T-helper 2 cell (primary cell): ENCODE measurements at regions not wholly inside any gene's neighbourhood (a gene's known extent, or its start where the extent isn't known, plus 50 kb on each side); places are given as distances from the start of the nearest gene placed in this dataset.
"Not testable (repeated sequence)": the region's sequence is repeated elsewhere in the genome, so short reads cannot be mapped to it uniquely, and the experiment has no call there.

Experiments used
- DNase-seq, 5 experiments: peaks; one replicate each; pipeline versions ENCODE4 v3.0.0 to v3.0.0-alpha.2; 2012 to 2022

GRCh38 chr4:180336494-180337090 lies 1906.6 kb upstream of the TENM3 start:
- DNase-seq = no peak

- no peak for DNase-seq
Observed at GRCh38 chr4:180341926-180342325, 1901.3 kb upstream of the TENM3 start.

GRCh38 chr4:180350901-180351300 lies 1892.3 kb upstream of the TENM3 start:
- no peak for DNase-seq

GRCh38 chr4:180356766-180357165 lies 1886.4 kb upstream of the TENM3 start:
- DNase-seq = no peak

GRCh38 chr4:180360113-180360512 lies 1883.1 kb upstream of the TENM3 start:
- DNase-seq = not testable (repeated sequence)

GRCh38 chr4:180363815-180364214 lies 1879.4 kb upstream of the TENM3 start:
- no peak for DNase-seq

DNA sequence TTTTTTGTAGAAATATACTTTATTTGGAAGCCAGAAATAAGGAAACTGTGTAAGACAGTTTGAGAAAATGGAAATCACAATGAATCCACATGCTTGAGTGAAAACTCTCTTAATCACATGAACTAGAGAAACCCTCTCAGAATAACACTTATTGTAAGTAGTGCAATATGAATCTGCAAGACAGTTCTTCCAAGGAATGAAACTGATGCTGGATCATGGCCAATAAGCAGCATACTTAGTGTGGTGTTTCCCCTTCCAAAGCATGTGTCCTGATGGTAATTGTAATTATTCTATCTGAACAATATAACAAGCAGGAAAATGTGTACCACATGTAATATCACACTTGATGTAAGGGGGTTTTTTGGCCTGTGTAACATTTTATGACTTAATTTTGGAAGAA lies 1870.5 kb upstream of the TENM3 start:
- no peak for DNase-seq

- no peak for DNase-seq
Observed at GRCh38 chr4:180377741-180378140, 1865.5 kb upstream of the TENM3 start.

DNA sequence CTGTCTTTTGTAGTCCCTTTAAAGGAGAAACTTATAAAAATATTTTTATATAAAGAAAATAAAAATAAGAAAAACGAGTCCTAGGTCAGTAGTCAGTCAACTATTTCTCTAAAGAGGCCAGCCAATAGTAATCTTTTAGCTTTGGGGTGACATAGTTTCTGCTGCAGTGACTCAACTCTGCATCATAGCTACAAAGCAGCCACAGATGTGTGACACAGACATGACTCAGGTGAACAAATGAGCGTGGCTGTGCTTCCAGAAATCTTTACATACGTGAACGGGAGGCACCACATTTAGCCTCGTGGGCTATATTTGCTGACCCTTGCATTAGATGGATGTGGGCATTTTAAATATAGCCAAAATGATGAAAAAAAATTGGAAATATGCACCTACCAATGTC lies 1862.5 kb upstream of the TENM3 start:
- DNase-seq = no peak

- DNase-seq = no peak
Observed at GRCh38 chr4:180391613-180392012, 1851.6 kb upstream of the TENM3 start.

DNA sequence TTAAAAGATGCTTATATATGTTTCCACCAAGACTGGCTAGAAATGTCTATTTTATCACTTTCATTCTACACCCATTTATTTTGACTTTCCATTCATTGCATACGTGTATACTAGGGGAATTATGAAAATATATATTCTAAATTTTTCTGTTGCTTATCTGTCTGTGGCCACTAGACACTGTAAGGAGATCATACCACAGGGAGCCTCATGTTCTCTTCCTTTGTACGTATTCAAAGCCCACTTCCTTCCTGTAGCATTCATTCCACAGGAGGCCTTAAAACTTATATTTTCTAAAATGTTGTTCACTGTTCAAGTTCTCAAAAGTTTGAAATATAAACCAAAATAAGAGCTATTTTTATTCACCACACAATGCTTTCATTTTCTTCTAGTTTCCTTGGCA lies 1848.9 kb upstream of the TENM3 start:
- DNase-seq = peak in 1 of 5 experiments; percentile 9

DNA sequence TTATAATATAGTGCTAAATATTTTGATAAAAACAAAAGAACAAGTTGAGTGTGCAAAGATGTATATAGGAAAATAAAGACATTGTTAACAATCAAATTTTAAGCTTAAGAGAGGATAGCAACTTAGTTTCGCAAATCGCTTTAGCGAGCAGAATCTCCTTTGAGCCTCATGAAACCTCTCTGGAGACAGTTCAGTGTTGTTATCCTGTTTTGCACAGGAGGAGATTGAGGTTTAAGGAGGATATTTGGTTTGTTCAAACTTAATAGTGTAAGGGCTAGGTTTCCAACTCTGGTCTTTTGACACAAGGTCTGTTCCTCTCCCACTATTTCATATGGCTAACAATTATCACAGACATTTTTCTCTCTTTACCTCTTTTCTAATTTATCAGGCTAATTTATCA lies 1848.5 kb upstream of the TENM3 start:
- DNase-seq = no peak

- DNase-seq = no peak
Observed at GRCh38 chr4:180398564-180398963, 1844.6 kb upstream of the TENM3 start.

- no peak for DNase-seq
Observed at GRCh38 chr4:180407275-180407885, 1835.8 kb upstream of the TENM3 start.

DNA sequence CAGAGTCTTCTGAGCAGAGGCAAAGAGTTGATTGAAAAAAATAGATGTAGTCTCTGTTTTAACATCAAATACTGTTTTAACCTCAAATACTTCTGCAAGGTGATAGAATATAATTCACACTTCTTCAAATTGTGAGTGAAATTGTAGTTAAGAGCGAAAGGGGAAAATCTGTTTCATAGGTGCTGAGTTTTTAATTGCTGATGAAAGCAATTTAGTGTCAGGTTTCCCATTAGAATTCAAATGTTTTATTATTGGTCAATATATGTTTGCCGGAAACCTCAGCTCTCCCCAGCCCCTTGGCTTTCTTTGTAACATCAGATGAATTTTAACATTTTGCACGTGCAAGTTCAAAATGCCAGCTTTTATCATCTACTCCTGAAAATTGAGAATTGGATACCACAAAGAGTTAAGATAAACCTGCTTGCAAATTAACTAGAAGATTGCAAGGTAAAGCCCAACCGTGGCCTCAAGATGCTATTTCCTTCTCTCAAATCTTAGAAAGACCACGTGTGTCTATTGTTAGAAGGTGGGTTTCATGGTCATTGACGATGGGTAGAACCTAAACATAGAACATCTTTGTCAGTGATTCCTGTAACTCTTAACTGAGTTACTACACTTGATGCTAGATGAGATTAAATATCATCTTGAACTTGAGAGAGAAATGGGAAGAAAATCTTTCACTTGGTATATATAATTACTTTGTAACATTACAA lies 1824.2 kb upstream of the TENM3 start:
- DNase-seq = no peak

DNA sequence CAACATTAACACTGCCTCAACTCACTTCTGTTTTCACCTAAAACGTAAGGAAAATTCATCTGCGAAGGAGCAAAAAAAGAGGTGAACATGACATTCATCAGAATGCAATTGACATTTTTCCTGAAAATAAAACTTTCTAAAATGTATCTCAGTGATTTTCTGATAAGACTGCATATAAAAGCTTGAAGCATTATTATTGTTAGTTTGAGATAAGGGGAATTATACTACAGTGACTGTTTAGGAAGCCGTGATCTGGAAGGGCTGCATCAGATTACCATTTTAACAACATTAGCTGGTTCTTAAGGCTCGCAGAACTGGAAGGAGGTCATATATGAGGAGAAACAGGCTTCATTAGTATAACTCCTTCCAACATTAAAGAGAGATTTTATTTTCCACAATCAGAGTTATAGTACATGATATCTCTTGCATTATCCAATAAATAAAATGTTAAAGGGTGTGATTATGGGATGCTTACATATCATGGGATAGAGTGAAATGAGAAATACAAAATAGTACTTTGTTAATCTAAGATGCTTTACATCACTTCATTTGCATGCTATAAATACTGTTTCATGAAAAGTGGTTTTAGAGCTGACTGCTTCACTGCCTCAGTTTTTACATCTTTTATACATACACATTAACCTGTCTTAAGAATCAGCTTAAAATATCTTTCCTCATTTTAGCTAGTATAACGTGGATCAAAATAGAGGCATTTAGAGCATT lies 1820.1 kb upstream of the TENM3 start:
- DNase-seq = no peak

DNA sequence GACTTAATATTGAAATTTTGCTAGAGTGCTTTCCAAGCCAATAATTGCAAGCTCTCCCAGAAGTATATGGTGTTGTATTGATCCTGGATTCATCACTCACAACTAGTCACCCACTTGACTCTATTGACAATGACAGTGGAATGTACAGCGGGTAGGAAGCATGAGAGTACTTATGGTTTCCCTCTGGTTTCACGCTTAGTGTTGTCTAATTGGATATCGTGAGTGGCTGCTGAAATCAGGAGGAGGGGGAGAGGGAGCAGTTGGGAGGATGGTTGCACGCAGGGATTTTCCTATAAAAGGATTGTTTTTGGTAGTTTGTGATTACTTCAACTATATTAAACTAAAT lies 1819.5 kb upstream of the TENM3 start:
- no peak for DNase-seq

DNA sequence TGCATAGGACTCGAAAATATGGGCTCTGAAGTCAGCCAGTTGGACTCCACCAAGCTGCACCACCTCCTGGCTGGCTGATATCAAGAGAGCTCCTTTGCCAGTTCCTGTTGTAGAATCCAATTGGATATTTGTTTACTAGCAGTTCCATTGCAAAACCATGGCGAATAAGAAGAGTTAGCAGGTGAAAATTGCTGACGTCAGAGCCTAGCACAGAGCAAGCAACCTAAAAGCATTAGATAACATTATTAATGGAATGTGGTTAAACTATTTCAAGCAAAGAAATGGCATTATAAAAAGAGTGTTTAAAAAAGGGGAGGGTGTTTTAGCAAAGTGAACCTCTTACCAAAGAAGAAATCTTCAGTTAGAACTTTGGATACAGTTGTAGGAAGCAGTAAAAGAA lies 1816.3 kb upstream of the TENM3 start:
- no peak for DNase-seq

DNA sequence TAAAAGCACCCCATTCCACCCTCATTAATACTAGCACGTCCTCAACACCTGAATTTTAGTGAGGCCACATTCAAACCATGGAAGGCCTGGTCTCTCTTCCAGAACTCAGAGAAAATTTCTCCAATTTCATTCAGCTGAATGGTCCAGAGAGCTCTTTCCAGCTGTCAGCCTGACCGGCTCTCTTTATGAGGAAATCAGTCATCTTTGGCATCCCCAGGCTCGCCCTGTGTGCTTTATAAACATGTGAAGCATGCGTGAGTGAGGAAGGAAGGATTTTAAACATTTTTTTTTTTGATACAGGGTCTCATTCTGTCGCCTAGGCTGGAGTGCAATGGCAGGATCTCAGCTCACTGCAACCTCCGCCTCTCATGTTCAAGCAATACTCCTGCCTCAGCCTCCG lies 1812.9 kb upstream of the TENM3 start:
- no peak for DNase-seq

GRCh38 chr4:180434131-180434895 lies 1808.9 kb upstream of the TENM3 start:
- no peak for DNase-seq

DNA sequence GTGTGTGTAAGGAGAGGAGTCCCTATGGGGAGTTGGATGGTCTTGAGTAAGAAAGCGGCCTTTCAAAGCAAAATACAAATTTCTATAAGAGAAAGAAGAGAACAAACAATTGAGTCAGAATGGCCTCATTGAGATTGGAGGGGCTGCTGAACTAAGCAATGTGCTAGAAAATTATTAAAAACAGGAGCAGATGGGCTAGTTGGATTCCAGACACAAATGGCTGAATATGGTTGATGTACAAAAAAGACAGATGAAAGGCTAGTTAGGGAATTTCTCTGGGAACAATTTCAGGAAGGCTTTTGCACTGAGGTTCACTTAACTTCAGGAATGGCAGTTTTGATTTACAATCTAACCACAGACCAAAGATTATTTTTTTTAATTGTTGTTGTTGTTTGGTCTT lies 1806.8 kb upstream of the TENM3 start:
- DNase-seq = no peak

DNA sequence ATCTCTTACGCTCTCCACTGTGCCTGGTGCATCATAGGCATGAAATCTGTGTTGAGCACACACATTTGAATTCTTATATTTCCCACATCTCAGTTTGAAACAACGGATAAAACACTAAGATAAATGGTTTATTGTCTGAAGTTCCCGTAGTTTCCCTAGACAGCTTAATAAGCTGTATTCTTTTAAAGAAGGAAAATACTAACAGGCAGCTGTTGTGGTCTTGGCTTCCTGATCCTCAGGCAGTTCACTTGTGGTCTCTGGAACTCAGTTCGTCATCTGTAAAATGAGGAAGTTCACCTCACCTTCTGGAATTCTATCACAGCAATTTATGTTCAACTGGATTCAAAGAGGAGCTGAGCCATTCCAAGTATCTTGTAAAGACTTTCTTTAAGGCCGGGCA lies 1805.6 kb upstream of the TENM3 start:
- DNase-seq = no peak

DNA sequence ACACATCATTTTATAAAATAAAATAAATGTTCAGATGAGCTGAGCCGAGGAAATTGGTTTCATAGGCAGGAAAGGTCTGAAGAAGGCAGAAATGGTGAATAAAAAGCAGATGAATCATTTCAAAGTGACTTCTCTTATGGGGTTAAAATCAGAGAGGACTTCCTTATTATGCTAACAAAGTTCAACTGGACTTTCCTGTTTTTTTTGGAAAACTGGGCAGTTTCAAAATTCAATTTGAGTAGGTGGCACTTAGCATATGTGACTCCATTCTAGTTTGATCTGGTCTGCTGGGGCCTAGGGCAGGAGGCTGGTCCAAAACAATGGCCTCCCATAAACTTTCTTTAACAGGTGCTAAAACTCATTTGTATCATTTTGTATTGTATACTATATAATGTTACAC lies 1794.9 kb upstream of the TENM3 start:
- no peak for DNase-seq
